ENCODE measurements at regions not wholly inside any gene's neighbourhood (a gene's known extent, or its start where the extent isn't known, plus 50 kb on each side); places are given as distances from the start of the nearest gene placed in this dataset.

- intact Hi-C loops (cut with micrococcal nuclease; ENCODE audit: unreplicated experiment): loop anchor here (5.0 kb wide), 1 partner anchor 52 kb away; the partner anchor contains the start of gene PCSK1
- Histone ChIP-seq H3K27me3 (replicated peaks; ENCODE audit: control insufficient read depth, insufficient read depth, low read length) (no peaks in the 10 kb centered on the region), H3K36me3 (ENCODE audit: control insufficient read depth, insufficient read depth, low read length) (no peaks in the 10 kb centered on the region), H3K4me3 (ENCODE audit: low read depth, low read length) (no peak overlapping the region), H3K4me1 (no peaks in the 10 kb centered on the region), H3K9me3 (no peaks in the 10 kb centered on the region)
- Mint-ChIP-seq H3K27me3 (ENCODE audit: insufficient read depth, unreplicated experiment) (peaks cover 6% of the 10 kb centered on the region), H3K4me1 (ENCODE audit: low read depth, unreplicated experiment) (no peaks in the 10 kb centered on the region), H3K9me3 (ENCODE audit: unreplicated experiment) (no peaks in the 10 kb centered on the region), H3K36me3 (ENCODE audit: insufficient read depth, unreplicated experiment) (no peaks in the 10 kb centered on the region), H3K4me3 (ENCODE audit: unreplicated experiment) (no peak overlapping the region), H3K27ac (ENCODE audit: unreplicated experiment) (no peak overlapping the region)
- CTCF ChIA-PET: no interaction called here
- TF ChIP-seq CTCF (IDR thresholded peaks at IDR 0.05; ENCODE audit: insufficient read depth in 1 of 2, low read depth in 1 of 2, low read length in 1 of 2, severe bottlenecking in 1 of 2, unreplicated experiment in 1 of 2): no peak
- POLR2A ChIA-PET: no interaction called here
- peak; percentile 47 to 65 for DNase-seq
- no TSS peak for BruUV-seq (replicated peaks)
Observed at GRCh38 chr5:96483878-96484277, 50.8 kb upstream of the PCSK1 start.

DNA sequence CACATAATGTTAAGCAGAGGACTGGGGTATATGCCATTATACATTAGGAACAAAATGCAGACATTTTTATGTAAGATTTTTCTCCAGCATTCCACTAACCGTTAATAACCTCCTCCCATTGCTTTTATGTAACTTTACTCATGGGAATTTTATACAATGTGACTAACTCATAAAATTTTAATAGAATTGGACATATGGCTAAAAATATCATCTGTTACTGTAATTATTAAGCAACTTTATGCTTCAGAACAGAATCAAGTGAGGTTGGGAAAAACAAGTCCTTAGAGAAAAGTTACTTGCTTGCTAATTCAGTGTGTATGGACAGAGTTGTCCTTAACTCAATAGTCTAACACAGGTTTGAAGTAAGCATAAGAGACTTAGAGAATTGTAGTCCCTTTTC lies 54.8 kb upstream of the PCSK1 start:
- no peaks in the 10 kb centered on the region for H3K9me3 ChIP-seq
- no peaks in the 10 kb centered on the region for H3K36me3 Mint-ChIP-seq (ENCODE audit: insufficient read depth, unreplicated experiment)
- H3K27ac Mint-ChIP-seq (ENCODE audit: unreplicated experiment): no peak overlapping the region
- peaks cover 8% of the 10 kb centered on the region for H3K27me3 Mint-ChIP-seq (ENCODE audit: insufficient read depth, unreplicated experiment)
- H3K4me1 ChIP-seq: no peaks in the 10 kb centered on the region
- no peak for TF ChIP-seq CTCF (IDR thresholded peaks at IDR 0.05; ENCODE audit: insufficient read depth in 1 of 2, low read depth in 1 of 2, low read length in 1 of 2, severe bottlenecking in 1 of 2, unreplicated experiment in 1 of 2)
- H3K27me3 ChIP-seq (replicated peaks; ENCODE audit: control insufficient read depth, insufficient read depth, low read length): no peaks in the 10 kb centered on the region
- H3K36me3 ChIP-seq (ENCODE audit: control insufficient read depth, insufficient read depth, low read length): no peaks in the 10 kb centered on the region
- intact Hi-C loops (cut with micrococcal nuclease; ENCODE audit: unreplicated experiment): no loop called here
- no peak overlapping the region for H3K4me3 ChIP-seq (ENCODE audit: low read depth, low read length)
- ChIA-PET CTCF (no interaction called here), POLR2A (no interaction called here)
- no peak for DNase-seq
- no peaks in the 10 kb centered on the region for H3K4me1 Mint-ChIP-seq (ENCODE audit: low read depth, unreplicated experiment)
- BruUV-seq (replicated peaks): no TSS peak
- no peaks in the 10 kb centered on the region for H3K9me3 Mint-ChIP-seq (ENCODE audit: unreplicated experiment)
- no peak overlapping the region for H3K4me3 Mint-ChIP-seq (ENCODE audit: unreplicated experiment)

DNA sequence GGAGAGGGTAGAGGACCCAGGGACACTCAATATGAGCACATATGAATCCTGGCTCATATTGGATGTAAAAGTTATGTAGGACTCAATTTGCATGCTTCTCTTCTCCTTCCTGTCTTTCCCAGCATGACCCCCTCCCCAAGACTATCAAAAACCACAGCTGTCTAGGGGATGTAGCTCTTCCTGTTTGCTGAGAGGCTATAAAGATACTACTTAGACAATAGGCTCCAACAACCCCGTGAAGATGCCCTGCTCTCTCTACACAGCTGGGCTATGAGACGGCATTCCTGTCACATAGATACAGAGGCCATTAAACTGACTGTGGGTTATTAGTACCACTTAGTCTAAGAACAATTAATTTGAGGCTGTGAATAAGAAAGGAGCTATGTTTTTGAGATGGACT lies 56.5 kb upstream of the PCSK1 start:
- CTCF ChIA-PET: no interaction called here
- POLR2A ChIA-PET: no interaction called here
- no TSS peak for BruUV-seq (replicated peaks)

More for the DNA sequence above, 56.5 kb upstream of the PCSK1 start:
- DNase-seq: no peak
- Histone ChIP-seq H3K36me3 (ENCODE audit: control insufficient read depth, insufficient read depth, low read length) (no peaks in the 10 kb centered on the region), H3K4me1 (no peaks in the 10 kb centered on the region), H3K4me3 (ENCODE audit: low read depth, low read length) (no peak overlapping the region), H3K27me3 (replicated peaks; ENCODE audit: control insufficient read depth, insufficient read depth, low read length) (no peaks in the 10 kb centered on the region), H3K9me3 (no peaks in the 10 kb centered on the region)
- intact Hi-C loops (cut with micrococcal nuclease; ENCODE audit: unreplicated experiment): no loop called here
- Mint-ChIP-seq H3K9me3 (ENCODE audit: unreplicated experiment) (no peaks in the 10 kb centered on the region), H3K27me3 (ENCODE audit: insufficient read depth, unreplicated experiment) (peaks cover 13% of the 10 kb centered on the region), H3K27ac (ENCODE audit: unreplicated experiment) (no peak overlapping the region), H3K4me3 (ENCODE audit: unreplicated experiment) (no peak overlapping the region), H3K4me1 (ENCODE audit: low read depth, unreplicated experiment) (no peaks in the 10 kb centered on the region), H3K36me3 (ENCODE audit: insufficient read depth, unreplicated experiment) (no peaks in the 10 kb centered on the region)
- no peak for TF ChIP-seq CTCF (IDR thresholded peaks at IDR 0.05; ENCODE audit: insufficient read depth in 1 of 2, low read depth in 1 of 2, low read length in 1 of 2, severe bottlenecking in 1 of 2, unreplicated experiment in 1 of 2)
